GM21423 (cell line): ENCODE measurements at regions not wholly inside any gene's neighbourhood (a gene's known extent, or its start where the extent isn't known, plus 50 kb on each side); places are given as distances from the start of the nearest gene placed in this dataset.
"Not testable (repeated sequence)": the region's sequence is repeated elsewhere in the genome, so short reads cannot be mapped to it uniquely, and the experiment has no call there.

Experiments used
- ATAC-seq: cut with Tn5 transposase; IDR thresholded peaks from one replicate; pipeline ENCODE4 v1.9.1; 2021; ENCODE audit warnings: mild to moderate bottlenecking, moderate library complexity; ENCODE audit not compliant: unreplicated experiment

DNA sequence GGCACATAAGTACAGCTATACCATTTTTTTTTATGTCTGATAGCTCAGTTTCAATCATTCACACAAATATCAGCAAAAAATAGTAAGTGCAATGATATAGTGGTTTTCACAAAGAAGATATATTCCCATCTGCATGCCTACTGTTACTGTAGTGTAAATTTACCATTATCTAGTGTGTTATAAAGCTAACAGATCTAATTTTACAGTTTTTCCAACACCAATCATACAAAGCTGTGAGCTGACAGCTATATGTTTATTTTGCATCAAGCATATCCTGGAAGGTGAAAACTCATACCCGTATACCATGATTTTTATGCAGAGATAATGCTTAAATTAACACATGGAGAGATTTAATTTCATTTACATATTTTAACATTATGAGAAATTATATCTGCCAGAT lies 89.9 kb upstream of the HAPLN1 start:
- no peak for ATAC-seq

DNA sequence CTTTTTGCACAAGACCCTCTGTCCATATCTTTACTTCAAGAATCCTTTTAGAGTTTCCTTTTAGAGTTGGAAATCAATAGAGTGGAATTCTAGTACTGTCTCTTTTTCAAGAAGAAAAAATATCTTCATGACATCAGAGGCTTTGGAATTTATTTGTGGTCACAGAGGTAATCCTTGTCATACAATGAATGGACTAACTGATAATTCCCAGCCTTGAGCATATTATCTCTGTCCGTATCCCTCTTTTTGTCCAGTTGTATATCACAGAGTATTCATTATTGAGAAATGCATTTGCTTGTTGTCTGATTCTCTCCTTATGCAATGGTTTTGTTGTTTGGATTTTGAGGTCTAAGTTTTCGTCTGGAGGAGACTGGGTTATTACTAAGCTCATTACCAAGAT lies 82.0 kb upstream of the HAPLN1 start:
- ATAC-seq = no peak

DNA sequence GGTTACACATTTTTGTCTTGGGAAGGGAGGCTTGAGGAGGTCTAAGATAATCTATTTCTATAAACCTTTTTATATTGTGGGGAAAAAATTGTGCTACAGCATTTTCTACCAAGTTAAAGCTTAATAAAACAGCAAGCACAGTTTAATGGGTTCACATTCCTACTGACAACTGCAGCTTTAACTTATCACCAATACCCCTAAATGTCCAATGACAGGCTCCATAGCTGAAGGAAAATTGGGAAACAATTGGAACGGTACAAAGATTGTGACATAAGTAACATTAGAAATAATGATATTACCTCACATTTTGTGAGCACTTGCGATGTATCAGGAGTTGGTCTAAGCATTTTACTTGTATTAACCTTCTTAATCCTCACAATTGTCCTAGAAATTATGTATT lies 79.5 kb upstream of the HAPLN1 start:
- ATAC-seq = no peak

DNA sequence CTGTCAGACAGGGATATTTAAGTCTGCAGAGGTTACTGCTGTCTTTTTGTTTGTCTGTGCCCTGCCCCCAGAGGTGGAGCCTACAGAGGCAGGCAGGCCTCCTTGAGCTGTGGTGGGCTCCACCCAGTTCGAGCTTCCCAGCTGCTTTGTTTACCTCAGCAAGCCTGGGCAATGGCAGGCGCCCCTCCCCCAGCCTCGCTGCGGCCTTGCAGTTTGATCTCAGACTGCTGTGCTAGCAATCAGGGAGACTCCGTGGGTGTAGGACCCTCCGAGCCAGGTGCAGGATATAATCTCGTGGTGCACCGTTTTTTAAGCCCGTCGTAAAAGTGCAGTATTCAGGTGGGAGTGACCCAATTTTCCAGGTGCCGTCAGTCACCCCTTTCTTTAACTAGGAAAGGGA lies 78.4 kb upstream of the HAPLN1 start:
- not testable (repeated sequence) for ATAC-seq

DNA sequence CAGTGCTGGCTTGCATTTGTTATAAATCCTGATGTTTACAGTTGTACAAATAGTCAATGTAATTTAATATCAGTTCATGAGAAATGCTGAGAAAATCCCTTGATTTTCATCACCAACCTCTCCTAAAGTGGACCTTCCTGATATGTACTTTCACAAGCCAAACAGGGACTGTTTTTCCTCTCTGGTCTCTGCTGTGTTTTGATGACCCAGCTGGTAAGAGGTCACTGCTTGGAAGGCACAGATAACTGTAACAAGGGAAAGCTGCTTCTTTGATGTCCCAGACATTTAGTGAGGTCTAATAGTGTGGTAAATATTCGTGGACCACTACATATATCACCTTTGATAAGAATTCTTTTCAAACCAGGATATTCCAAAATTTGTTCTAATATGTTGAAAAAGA lies 68.7 kb upstream of the HAPLN1 start:
- no peak for ATAC-seq

DNA sequence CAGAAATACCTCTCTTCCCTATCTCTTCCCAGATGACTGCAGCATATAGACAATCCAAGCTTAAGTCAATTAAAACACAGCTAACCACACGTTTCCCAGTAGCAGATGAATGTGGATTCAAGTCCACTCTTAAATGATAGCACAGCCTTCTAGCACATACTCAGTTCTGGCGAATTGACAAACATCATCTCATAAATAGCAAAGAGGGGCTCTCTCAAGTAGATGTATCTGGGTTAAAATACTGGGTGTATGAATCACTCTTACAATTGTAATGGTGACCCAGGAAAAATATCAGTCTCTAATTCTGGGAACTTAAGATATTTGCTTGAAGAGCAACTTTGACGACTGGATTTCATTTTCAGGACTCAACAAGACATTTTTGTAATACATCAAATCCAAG lies 67.0 kb upstream of the HAPLN1 start:
- ATAC-seq = no peak

DNA sequence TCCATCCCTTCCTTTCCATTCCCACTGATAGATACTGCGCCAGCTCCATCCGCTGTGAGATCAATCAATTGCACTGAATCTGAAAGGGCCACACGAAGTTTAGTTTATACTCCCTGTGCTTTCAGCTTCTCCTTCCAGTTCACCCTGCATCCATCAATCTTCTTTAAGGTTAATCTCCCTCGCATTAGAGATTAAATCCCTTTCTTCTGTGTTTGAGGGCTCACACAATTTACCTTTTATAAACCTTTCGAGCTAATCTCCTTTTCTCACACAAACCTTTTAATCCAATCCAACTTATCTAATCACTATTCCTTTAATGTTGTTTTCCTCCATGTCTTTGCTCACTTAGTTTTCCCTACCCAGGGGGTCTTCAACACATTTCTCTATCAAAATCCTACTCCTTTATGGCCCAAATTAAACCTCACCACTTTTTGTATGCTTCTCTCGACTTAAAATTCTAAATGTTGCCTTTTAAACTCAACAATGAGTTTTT lies 64.6 kb upstream of the HAPLN1 start:
- ATAC-seq = no peak

DNA sequence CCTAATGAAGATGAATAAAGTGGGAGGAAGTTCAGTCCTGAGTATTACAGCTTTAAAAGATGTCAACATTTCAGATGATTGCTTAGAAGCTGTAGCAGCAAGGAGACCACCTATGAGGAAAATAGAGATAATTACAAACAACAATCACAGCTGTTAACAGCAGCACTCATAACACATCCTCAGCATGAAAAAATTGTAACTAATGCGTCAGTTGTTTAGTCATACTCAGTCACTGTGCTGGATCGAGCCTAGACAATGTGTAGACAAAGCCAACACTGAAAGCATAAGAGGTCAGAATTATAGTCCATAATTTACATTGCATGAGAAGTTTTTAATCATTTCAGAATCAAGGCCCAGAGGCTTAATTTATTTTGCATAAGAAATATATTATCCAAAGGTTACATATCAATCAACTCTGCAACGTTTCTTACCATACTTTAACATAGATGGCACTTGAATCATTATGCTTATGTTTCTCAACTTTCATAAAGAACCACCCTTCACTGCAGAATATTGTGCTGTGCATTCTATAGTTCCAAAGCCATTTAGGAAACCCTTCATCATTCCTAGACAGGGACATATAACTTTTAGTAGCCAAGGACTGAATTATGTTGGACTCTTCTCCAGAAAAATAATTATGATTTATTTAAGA lies 60.2 kb upstream of the HAPLN1 start:
- no peak for ATAC-seq

DNA sequence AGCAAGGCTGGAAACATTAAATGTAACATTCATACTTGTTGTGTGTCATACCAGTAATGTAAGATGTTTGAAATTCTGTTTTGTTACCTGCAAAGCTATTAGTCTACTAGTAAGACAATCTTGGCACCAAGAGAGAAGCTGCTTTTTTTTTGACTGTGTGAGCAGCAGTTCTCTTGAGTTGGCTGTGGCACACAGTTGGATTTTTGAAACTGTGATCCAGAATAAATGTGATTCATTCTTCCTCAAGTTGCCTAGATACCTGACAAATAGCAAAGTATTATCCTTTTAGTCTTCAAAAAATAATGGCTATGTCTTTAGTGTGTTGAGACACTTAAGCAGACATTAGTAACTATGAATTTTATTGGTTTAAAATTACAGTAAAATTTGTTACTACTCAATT lies 57.2 kb upstream of the HAPLN1 start:
- ATAC-seq = no peak

DNA sequence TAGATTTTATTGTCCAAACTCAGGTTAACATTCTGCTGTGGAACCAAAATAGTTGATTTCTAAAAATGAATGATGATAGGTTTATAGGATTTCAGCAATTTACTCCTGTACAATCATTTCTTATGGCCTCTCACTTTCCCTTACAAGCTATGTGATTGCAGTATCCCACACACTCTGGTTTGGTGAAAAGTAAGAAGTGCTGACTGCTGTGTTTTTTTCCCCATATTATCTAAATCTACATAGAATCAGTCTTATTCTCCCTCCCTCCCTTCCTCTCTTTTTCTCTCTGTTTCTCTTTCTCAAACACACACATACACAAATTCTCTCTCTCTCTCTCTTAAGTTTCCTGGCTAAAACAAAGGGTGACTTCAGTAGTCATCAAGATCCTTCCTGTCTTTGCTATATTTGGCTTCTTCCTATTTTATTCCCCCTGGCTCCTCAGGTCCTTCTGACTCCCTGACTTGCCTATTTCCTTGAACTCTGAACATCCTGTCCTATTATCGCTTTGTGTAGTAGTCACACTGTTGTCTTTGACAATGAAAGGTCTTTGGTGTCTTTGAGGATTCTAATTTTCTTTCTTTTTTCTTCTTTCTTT lies 55.9 kb upstream of the HAPLN1 start:
- ATAC-seq = no peak
